Mesodermal cell (in vitro differentiated cells): ENCODE measurements at regions not wholly inside any gene's neighbourhood (a gene's known extent, or its start where the extent isn't known, plus 50 kb on each side); places are given as distances from the start of the nearest gene placed in this dataset.

Experiments used
- H3K27ac ChIP-seq: 2 replicates; pipeline ENCODE4 v1.7.0; 2013; ENCODE audit warnings: mild to moderate bottlenecking, low read depth, low read length, moderate library complexity; ENCODE audit not compliant: severe bottlenecking
- H3K36me3 ChIP-seq: 2 replicates; pipeline ENCODE4 v1.7.1; 2013; ENCODE audit warnings: mild to moderate bottlenecking, low read length, moderate library complexity; ENCODE audit not compliant: control insufficient read depth, insufficient read depth
- H3K4me1 ChIP-seq: one replicate; pipeline ENCODE4 v1.7.1; 2013; ENCODE audit warnings: mild to moderate bottlenecking, low read length; ENCODE audit not compliant: insufficient read depth, control insufficient read depth, poor library complexity, severe bottlenecking
- H3K4me3 ChIP-seq: 2 replicates; pipeline ENCODE4 v1.7.0; 2013; ENCODE audit warnings: low read length, control low read depth, mild to moderate bottlenecking; ENCODE audit not compliant: insufficient read depth, poor library complexity, severe bottlenecking; ENCODE audit errors: extremely low read depth
- H3K9me3 ChIP-seq: 2 replicates; pipeline ENCODE4 v1.7.1; 2013; ENCODE audit warnings: mild to moderate bottlenecking, low read length, moderate library complexity; ENCODE audit not compliant: control insufficient read depth
- WGBS, 2 experiments: methylation state at CpG; one replicate each; pipeline ENCODE4 v1.1.5; 2013; ENCODE audit warnings: missing lambda C conversion rate in 2 of 2; ENCODE audit not compliant: insufficient coverage in 2 of 2; 5-methylcytosine and 5-hydroxymethylcytosine counted together

DNA sequence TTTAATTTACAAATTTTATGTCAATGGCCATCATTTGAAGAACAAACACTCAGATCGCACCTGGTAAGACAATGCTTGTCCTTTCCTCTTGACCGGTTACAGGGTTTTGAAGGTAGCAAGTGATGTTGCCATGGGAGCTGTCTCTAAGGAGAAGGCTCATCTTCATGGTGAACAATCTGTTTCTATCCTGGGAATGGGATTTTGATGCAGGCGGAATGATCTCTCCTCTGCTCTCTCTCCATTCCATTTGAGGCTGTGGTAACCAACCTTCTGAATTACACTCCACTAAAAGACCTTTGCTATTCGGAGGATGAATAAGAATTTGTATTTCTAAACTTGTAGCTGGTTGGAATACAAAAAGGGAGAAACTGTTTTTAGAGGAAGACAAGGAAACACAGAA, 57.9 kb upstream of the SLC5A9 start:
- H3K27ac ChIP-seq = no peak overlapping the region
- H3K9me3 ChIP-seq = no peaks in the 10 kb centered on the region
- no peaks in the 10 kb centered on the region for H3K4me1 ChIP-seq
- no peak overlapping the region for H3K4me3 ChIP-seq
- H3K36me3 ChIP-seq = no peaks in the 10 kb centered on the region
- 100% methylated on average over 1 to 2 of the region's 4 CpGs for WGBS, 2 experiments

DNA sequence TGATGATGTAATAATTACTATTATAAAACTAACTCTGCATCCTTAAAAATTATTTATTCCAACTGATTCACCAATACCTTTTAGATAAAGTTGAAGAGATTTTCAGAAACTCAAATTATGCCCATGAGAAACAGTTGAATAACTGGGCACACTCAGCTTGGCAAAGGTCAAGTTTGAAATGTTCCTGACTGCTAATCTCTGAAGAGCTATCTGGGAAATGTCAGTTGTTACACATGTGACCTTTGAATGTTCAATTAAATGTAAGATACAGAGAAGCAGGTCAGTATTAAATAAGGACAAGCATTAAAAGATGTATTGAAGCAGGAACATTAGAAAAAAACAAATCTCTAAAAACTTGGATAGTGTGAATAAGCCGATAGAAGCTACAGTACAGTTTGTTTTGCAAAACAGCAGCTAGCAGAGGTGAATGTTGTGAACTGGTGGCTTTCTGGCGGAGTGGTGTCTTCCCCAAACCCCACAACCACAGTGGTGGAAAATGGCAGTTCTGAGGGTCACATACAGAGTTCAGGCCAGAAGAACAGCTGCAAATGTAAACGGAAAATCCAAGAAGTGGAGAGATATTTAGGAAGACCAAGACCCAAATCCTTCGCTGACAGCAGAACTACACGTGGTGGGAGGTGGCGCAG, 61.9 kb upstream of the SLC5A9 start:
- no peaks in the 10 kb centered on the region for H3K4me1 ChIP-seq
- H3K4me3 ChIP-seq = no peak overlapping the region
- H3K36me3 ChIP-seq = no peaks in the 10 kb centered on the region
- no peaks in the 10 kb centered on the region for H3K9me3 ChIP-seq
- 83 to 84% methylated on average over 4 of the region's 6 CpGs for WGBS, 2 experiments
- H3K27ac ChIP-seq = no peak overlapping the region

DNA sequence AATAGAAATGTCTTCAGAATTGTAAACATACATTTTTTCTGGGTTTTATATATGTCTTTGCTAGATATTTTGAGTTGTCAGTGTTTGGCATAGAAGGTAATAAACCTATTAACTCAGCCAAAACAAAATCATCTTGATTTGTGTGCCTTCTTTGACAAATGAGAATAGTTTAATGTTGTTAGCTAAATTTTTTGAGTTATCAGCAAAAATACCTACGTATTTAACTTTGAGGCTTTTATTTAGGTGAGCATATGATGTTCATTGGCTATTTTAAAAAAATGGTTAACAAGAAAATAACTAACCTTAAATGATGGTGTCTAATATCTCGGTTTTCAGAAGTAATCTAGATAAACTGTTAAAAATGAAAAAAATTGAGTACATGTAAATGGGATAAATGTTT, 83.2 kb upstream of the SLC5A9 start:
- Histone ChIP-seq H3K4me1 (no peaks in the 10 kb centered on the region), H3K9me3 (peaks cover 3% of the 10 kb centered on the region), H3K27ac (no peak overlapping the region), H3K36me3 (no peaks in the 10 kb centered on the region), H3K4me3 (no peak overlapping the region)
- 100% methylated on average over 1 of the region's 2 CpGs; no CpG with 5 or more reads in 1 of the 2 experiments for WGBS, 2 experiments

DNA sequence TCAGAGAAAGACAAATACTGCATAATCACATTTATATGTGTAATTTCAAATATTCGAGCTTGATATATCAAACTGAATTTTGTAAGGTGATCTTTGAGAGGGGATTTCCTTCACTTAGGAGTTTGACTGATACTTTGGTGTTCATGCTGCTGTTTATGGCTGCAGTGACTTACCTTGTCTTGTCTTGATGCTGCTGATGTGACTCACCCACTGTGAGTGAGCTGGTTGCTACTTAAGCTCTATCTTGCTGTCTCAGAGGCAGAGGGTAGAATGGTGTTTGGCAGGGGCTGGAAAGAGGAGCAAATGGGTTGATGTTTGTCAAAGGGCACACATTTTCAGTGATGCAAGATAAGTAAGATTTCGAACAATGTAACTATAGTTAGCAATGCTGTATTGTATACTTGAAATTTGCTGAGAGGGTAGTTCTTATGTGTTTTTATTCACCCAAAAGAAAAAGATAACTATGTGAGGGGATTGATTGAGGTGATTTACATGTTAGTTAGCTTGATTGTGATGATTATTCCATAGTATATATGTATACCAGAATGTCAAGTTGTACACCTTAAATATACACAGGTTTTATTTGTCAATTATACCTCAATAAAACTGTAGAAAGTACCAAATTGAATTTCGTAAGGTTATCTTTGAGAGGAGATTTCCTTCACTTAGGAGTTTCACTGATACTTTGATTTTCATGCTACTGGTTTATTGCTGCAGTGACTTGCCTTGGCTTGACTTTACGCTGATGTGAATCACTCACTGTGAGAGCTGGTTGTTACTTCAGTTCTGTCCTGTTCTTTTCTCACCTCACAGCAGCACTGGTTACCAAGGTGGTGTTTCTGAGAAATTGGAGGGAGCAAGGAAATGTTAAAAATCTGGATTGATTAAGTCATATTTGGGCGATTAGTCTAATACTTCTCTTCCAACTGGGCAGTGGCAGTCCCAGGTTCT, 94.5 kb upstream of the SLC5A9 start:
- H3K36me3 ChIP-seq = no peaks in the 10 kb centered on the region
- no peaks in the 10 kb centered on the region for H3K4me1 ChIP-seq
- no peak overlapping the region for H3K4me3 ChIP-seq
- 90 to 100% methylated on average over 1 to 3 of the region's 5 CpGs for WGBS, 2 experiments
- no peaks in the 10 kb centered on the region for H3K9me3 ChIP-seq
- no peak overlapping the region for H3K27ac ChIP-seq

DNA sequence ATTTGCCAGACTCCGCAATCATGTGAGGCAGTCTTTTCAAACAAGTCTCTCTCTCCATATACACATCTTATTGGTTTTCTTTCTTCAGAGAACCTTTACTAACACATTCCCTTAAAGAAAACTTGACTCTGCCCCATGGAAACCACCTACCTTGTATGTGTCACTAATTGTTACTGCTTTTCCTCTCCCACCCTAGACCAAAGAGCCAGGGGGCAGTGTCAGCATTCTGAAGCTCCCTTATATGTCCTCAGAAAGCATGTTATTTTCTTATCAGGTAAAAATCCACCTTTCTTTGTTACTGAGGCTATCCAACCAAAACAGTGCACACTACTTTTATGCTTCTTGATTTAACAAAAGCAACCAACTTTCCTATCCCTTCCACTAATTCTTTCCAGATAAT, 98.9 kb upstream of the SLC5A9 start:
- H3K9me3 ChIP-seq = no peaks in the 10 kb centered on the region
- no peak overlapping the region for H3K27ac ChIP-seq
- no peaks in the 10 kb centered on the region for H3K36me3 ChIP-seq
- 92 to 100% methylated on average over 1 of the region's 1 CpG for WGBS, 2 experiments
- H3K4me1 ChIP-seq = no peaks in the 10 kb centered on the region
- H3K4me3 ChIP-seq = no peak overlapping the region

DNA sequence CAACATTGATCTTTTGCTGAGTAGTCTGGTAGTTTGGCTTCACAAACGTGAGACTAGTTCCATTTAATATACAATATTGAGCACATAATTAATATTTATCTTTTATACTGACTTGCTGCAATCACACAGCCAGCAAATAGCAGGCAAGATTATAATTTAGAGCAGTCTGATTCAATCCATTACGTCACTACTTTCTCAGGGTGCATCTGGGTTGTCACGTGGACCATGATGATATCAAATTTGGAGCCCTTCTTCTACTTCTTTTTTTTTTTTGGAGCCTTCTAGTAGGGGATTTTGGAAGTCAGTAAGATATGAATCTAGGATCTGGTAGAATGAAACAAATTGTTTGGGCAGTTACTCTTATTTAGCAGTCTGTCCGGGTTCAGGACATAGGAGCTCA, 100.6 kb upstream of the SLC5A9 start:
- no peak overlapping the region for H3K4me3 ChIP-seq
- 50 to 63% methylated on average over 2 to 3 of the region's 4 CpGs for WGBS, 2 experiments
- H3K27ac ChIP-seq = no peak overlapping the region
- no peaks in the 10 kb centered on the region for H3K36me3 ChIP-seq
- H3K4me1 ChIP-seq = no peaks in the 10 kb centered on the region
- no peaks in the 10 kb centered on the region for H3K9me3 ChIP-seq

DNA sequence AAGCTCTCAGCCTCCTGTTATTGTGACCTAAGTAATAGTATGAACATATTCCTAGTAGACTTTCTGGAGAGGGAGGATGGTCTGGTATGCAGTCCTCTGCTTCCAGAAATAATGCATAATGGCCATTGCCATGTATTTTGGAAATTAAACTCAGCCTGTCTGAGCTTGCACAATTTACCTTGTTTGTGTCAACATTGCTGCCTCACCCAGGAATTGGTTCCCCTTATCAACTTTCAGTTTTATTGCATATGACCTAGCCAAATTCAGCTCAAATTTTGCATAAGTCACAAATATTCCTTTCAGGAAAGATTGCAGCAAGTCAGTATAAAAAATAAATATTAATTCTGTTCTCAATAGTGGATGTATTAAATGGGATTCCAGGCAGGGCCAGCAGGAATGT, 101.9 kb upstream of the SLC5A9 start:
- H3K4me1 ChIP-seq = no peaks in the 10 kb centered on the region
- no peak overlapping the region for H3K27ac ChIP-seq
- H3K36me3 ChIP-seq = no peaks in the 10 kb centered on the region
- no peaks in the 10 kb centered on the region for H3K9me3 ChIP-seq
- H3K4me3 ChIP-seq = no peak overlapping the region

DNA sequence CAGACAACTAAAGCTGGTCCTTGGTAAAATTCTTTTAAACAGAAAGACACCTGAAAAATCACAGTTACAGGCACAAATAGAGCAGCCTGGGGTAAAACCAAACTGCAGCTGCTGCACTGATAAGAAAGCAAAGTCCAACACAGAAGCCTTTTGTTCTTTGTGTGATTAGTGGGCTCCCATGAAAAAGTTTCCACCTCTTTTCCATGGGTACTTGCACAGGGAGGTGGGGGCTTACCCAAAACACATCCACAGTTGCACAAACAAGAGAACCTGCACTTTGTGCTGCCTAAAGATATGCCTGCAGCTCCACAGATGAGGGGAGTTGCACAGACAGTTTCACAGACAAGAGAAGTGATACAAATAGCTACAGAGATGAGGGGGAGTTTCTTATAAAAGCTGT, 106.7 kb upstream of the SLC5A9 start:
- Histone ChIP-seq H3K36me3 (no peaks in the 10 kb centered on the region), H3K27ac (no peak overlapping the region), H3K4me1 (no peaks in the 10 kb centered on the region)

DNA sequence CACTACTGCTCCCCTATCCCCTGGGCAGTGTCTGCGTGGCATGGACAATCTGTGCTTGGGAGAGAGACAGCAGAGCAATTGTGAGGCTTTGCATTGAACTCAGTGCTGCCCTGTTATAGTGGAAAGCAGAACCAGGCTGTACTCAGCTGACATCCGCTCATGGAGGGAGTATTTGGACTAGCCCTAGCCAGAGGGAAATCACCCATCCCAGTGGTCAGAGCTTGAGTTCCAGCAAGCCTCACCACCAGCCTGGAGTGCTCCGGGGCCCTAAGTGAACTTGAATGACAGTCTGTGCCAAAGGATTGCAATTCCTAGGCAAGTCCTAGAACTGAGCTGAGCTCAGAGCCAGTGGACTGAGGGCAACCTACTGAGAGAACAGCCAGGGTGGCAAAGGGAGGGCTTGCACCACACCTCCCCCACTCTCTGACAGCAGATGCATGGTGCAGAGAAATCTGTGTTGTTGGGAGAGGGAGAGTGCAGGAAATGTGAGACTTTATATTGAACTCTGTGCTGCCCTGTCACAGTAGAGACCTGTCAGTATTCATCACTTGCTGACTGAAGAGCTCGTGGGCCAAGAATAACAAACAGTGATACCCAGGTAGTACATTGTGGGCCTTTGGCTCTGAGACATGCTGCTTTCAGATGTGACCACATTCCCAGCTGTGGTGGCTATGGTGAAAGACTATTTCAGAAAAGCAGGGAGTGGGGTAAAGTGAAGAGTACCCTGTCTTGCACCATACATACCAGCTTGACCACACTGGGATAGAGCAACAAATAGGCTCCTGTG, 107.7 kb upstream of the SLC5A9 start:
- WGBS, 2 experiments = 92 to 93% methylated on average over 2 to 4 of the region's 4 CpGs
- Histone ChIP-seq H3K4me3 (no peak overlapping the region), H3K9me3 (no peaks in the 10 kb centered on the region), H3K36me3 (no peaks in the 10 kb centered on the region), H3K4me1 (no peaks in the 10 kb centered on the region), H3K27ac (no peak overlapping the region)

More for the DNA sequence above, 106.7 kb upstream of the SLC5A9 start:
- Histone ChIP-seq H3K9me3 (no peaks in the 10 kb centered on the region), H3K4me3 (no peak overlapping the region)

DNA sequence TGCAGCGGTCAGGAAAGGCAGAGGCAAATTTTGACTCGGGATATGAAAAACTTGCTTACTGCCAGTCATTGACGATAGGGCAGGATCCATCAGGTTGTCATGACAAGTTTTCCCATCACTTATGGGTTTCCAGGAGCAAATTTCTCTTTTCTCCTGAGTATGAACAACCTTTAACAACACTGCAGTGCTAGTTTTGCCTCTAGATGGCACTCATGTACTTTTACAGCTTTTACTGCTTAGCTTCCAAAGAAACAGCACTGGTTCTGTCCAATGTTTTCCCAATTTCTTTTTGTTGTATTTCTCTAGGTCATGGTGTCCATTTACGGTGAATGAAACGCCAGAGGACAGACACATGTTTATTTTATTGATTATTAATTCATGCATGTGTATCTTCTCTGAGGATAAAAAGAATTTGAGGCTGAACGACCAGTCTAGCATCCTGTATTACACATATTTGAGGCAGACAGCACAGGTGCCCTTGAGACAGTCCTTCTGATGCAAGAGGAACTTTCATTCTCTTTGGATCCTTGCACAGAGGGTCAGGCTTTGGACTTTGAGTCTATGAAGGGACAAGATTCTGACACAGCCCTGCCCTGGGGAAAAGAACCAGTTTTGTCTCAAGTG, 112.3 kb upstream of the TRABD2B start:
- Histone ChIP-seq H3K4me1 (no peaks in the 10 kb centered on the region), H3K9me3 (no peaks in the 10 kb centered on the region), H3K27ac (no peak overlapping the region), H3K4me3 (no peak overlapping the region), H3K36me3 (no peaks in the 10 kb centered on the region)
- 18 to 28% methylated on average over 3 to 5 of the region's 6 CpGs for WGBS, 2 experiments
